HG03196 (cell line): ENCODE measurements at regions not wholly inside any gene's neighbourhood (a gene's known extent, or its start where the extent isn't known, plus 50 kb on each side); places are given as distances from the start of the nearest gene placed in this dataset.
A peak's percentile ranks its signal among the peaks of the same experiment; 100 is the strongest.

Experiments
- ATAC-seq: cut with Tn5 transposase; IDR thresholded peaks from one replicate; pipeline ENCODE4 v1.9.1; 2021; ENCODE audit not compliant: unreplicated experiment

DNA sequence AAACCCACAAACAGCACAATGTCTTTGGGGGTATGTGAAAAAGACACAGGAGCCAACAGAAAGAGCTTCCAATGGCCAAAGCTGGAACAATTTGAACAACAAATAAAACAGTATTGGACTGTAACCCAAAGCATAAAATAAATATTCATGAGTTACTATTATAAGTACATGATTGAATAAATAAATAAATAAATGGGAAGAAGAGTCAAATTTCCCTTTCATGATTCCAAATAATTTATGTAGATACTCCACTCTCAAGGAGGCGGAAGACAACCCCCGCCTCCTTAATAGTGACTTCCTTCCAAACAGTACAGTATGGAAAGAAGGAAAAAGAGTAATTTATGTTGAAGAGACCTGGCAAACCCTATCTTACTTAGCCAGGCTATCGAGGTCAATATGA is 124.4 kb upstream of the P2RY1 start:
- no peak for ATAC-seq

DNA sequence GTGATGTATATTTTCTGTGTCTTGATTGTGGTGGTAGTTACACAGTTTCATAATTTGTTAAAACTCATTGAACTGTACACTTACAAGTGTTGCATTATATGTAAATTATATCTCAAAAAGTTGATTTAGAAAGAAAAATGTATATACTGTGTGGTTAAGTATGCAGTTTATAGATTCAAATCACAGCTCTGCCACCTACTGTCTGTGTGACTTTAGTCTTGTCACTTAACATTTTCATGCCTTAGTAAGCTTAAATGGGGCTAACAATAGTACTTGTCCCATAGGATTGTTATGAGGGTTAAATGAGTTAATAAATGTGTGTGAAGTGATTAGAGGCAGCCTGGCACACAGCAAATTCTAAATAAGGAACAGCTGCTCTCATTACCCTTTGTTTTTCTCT is 120.9 kb upstream of the P2RY1 start:
- ATAC-seq, result no peak

DNA sequence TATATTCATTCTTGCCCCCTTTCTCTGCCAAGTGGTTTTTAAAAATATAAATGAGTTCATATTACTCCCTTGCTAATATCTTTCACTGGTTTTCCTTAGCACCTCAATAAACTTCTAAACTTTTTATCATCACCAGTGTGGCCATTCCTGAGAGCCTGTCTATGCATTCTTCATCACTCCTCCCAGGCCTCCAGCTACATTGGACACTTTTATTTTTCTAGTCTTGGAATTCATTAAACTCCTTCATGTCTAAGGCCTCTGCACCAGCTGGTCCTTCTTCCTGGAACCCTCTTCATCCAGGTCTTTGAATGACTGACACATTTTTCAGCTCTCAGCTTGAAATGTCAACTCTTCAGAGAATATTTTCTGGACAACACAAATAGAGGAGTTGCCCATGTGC is 120.4 kb upstream of the P2RY1 start:
- no peak for ATAC-seq

DNA sequence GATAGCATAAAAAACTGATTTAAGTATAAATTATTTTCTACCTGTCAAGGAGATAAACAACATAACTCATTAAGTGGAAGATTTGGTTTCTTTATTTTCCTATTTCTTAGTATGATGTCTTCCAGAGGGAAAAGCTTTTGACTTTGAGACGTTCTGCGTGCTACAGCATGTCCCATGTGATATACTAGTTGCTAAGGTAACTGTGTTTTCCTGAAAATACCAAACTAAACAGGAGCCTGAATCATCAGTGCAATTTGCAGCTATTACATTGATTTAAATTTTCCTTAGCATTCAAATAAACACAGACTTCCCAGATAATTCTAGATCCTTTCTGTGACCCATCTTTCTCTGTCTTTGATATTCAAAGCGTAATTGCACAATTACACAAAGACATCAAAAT is 117.7 kb upstream of the P2RY1 start:
- no peak for ATAC-seq

DNA sequence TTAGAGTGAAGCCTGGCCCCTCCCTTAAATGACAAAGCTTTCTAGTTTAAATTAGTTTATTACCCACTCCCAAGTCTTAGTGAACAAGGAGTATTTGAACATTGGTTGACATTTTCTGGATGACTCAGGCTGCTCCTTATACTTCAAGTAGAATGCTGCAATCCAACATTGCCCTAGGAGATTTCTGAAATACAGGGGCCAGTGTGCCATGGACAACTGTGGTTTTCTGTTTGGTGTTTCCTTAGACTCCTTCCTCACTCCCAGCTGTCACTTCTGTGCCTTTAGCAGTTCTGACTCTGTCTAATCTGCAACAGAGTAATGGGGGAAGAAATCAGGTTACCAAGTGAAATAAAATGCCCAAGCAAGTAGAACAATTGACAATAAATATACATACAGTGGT is 116.1 kb upstream of the P2RY1 start:
- no peak for ATAC-seq

DNA sequence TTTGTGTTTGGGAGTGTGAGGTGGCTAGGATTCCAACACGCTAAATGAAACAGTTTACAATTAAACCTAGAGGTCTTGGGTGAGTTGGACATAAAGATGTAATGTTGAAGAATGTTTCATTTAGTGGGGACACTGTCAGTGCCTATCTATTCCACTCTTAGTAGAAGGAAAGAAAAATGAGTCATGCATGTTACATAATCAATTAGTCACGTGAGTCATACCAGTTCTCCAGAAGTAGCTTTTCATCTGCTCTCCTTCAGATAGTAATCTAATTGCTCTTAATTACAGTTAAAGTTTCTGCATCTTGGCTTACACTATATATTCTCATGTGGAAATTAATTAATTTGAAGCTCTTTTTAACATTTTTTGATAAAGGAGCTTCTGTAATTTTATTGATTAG is 115.7 kb upstream of the P2RY1 start:
- no peak for ATAC-seq

DNA sequence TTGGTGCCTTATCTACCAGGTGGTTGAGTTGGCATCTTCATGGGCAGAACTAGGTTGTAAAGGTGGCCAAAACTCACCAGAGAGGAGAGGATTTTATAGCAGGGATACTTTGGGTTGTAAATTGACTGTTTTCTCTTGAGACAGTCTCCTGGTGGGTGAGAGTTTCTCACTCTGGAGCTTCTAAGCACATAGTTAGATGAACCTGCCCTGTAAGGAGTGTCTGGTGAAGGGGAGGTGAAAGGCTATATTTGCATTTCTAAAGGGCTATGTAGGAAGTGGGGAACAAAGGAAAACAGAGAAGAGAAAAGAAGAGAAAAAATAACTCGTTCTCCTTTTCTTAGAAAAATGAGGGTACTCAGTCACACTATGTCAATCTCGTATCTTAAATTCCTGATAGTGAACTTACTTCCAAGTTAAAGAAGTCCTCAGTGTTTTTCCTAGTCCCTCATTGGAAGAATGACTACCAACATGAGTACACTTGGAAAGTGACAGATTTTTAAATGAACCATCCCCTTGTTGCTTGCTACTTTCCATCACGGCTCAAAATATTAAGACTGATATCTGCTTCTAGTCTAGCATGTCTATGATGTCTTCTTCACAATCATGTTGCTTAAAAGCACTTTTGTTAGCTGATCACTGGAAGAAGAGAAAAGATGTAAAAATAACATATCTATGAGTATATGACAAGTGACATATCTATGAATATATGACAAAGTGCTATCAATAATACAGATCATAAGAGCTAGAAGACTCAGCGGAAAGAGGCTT is 113.8 kb upstream of the P2RY1 start:
- no peak for ATAC-seq

DNA sequence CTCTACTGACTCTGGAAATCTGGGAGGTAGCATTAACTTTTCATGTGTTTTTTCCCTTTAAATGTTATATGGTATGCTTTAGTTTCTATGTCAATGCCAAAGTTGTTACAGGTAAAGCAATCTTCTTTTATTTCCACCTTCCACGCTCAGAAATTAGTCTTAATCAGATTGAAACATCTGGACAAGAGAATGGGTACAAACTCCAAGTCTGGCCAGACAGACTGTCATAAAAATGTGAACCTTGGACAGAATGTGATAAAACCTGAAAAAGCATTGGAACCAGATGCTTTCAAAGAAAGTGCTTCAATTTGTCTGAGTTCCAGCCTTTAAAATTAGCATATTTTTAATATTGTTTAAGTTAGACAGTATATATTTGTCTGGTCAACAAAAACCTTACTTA is 110.7 kb upstream of the P2RY1 start:
- no peak for ATAC-seq

DNA sequence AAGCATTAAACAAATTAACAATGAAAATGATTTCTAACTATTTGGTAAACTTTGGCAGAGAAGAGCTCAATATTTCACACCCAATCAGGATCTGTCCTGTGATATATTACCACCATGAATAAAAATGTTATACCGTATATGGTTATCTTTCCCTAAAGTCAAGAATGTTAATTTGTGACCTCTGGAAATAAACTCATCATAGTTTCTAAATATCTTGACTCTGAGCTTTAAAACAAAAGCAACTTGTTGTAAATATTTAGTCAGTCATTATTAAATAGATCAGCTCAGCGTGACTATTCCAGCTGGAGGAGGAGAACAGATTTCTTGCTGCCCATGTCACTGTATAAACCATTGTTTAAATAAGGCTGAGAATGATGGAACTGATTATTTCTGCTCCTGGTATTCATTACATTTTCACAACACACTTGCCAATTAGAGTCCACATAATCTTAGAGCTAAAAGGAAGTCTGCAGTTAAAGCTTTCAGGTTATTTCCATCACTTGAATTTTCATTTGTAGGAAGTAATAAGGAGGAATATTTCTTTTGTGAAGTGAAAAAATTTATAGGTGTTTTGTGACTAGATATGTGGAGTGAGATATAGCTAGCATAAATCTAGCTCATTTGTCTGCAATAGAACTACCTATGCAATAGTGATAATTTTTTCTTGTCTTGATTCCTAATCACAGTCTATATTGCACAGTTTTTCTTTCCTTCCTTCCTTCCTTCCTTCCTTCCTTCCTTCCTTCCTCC is 106.5 kb upstream of the P2RY1 start:
- ATAC-seq, result no peak

DNA sequence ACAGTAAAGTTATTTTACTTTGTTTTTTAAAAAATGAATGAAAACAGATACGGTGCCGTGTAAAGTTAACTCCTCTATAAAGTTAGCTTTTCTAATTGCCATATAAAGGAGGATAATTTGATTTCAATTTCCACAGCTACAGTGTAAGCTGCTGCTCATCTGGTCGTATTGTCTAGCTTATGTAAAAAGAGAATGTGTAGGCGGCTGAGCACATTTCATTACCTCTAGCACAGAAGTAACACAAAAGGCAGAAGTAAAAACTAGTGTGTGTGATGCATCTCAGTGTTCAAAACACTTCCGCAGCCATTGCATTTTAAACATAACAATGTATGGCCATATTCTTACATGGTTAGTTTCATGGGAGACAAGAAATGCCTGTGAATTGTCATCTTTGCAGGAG is 105.0 kb upstream of the P2RY1 start:
- no peak for ATAC-seq

DNA sequence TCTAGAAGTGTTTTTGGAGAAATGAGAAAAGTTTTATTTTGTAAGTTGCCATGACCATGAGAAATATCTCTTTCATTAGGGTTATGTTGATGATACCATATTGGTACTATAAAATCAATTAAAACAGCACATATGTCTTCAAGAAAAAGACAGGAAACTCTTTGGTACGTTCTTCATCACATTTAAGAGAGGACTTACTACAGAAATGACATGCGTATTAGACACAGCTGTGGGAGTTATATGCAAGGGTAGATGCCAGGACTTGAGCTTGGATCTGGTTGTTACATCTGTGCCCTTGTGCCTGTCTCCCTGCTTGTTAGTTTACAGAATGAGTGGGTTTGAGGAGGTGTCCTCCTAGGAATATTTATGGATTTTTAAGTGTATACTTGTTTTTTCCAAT is 103.4 kb upstream of the P2RY1 start:
- no peak for ATAC-seq

DNA sequence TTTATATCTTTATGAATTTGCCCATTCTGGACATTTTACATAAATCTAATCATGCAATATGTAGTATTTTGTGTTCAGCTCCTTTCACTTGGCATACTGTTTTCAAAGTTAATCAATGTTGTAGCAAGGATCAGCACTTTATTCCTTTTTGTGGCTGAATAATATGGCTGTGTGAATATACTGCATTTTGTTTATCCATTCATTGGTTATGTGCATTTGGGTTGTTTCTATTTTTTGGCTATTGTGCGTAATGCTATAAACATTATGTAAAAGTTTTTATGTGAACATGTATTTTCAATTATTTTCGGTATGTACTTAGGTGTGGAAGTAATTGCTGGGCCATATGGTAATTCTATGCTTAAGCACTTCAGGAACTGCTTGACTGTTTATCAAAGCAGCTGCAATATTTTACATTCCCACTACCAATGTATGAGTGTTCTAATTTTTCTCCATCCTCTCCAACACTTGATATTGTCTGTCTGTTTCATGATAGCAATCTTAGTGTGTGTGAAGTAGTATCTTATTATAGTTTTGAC is 101.3 kb upstream of the P2RY1 start:
- no peak for ATAC-seq

DNA sequence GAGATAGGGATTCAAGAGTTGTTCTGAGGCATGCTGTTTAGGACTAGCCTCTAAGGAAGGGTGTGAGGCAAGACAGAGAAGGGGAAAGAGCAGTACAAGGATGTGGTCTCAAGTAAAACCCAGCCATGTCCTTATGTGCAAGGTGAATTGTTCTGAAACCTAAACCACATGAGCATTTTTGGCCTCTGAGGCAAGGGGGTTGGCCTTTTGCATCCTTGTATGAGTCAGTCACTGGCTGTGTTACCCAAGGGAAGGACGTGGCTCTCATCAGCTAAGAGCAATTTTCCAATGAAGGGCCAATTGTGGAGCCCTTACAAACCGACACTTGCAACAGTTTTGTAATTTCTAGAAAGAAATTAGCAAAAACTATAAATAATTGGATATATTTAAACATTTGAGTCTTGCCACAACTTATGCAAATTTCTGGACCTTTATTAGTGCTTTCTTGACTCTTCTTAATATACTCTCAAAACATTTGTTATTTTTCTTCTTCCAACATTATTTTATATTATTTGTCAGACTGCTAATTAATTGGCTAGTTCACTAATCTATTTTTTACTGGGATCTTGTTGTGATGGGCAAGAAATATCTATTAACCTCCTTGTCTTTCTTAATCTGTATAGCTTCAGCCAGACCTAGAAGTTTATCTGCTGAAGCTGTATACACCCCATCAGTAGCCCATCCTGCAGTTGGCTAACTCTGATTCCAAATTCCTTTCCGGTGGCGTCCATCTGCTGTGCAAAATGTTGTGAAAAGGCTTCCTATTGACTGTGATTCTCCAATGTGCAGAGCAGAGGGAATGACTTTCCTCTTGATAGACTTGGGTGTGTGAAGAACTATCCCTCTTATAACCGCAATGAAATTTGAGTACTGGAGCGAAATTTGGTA is 97.7 kb upstream of the P2RY1 start:
- ATAC-seq, result peak; percentile 100

DNA sequence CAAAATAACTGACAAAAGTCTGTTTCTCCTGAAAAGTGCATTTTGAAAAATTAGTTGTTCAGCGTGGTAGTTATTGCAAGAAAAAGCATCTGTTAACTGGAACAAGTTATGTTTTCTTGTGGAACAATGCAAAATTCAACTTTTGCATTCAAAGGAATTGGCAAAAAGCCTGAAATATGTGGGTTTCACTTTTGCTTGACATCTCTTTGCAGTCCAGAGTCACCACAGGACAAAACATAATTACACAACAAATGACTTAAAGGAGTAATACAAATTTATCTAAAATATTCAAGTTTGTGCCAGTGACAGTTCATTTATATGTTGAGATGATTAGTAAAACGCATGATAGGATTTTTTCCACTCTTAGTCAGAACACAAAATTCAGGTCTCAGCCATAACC is 96.3 kb upstream of the P2RY1 start:
- no peak for ATAC-seq

DNA sequence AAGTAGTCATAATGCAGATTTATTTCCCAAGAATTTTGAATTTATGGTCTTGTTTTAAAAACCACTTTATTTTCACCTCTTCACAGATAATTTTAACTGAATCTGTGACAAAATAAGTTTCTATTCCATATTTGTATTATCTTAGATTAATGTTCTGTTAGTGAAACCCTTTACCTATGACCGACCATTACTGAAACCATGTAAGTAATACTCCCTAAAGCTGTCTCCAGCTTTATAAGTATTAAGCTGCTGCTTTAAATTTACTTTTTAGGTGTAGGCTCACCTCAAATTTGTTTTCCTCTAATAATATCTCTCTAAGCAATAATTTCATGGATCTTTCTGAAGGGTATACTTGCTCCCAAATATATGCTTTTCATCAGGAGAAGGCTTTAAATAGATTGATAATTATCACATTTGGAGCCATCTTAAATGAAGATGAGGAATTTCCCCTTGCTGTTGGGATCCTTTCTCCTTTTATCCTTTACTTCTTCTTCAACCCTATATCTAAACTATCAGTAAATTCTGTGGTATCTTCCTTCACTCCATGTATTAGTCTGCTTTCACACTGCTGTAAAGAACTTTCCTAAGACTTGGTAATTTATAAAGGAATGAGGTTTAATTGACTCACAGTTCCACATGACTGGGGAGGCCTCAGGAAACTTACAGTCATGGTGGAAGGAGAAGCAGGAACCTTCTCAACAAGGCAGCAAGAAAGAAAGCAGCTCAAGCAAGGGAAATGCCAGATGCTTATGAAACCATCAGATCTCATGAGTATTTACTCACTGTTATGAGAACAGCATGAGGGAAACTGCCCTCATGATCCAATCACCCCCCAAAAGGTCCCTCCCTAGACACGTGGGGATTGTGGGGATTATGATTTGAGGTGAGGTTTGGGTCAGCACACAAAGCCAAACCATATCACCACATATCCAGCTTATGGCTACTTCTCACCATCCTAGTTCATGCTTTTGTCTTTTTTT is 92.3 kb upstream of the P2RY1 start:
- ATAC-seq, result peak; percentile 54

DNA sequence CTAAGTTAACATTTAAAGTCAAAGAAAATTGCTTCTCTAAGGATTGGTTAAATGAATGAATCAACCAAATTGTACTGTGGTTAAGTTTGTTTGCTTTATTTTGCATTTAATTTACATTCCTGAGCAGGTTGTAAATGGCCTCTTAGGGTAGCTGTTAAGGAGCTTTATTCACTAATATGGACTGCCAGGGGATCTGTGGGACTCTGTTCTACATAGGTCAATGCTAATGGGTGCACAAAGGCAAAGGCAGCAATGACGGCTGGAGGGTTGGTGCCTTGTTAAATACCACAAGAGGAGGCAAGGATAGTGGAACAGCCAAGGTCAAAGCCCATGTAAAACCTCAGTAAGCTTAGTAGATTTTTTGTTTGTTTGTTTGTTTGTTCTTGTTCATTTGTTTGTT is 89.3 kb upstream of the P2RY1 start:
- no peak for ATAC-seq

DNA sequence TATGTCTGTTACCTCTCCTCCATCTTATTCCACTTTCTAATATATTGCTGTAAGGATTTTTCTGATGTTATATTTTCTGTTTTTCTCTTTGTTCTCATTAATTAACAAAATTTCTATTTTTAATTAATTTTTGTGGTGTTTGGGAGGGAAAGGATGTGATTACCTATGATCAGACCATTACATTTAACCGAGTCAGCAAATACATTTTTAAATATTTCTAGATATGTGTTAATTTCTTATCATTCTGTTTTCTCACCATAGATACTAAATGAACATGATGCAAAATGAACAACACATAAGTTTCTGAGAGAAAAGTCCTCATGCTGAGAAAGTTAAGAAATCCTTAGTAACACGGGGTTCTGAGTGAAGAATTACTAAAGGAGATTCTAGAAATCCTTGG is 80.6 kb upstream of the P2RY1 start:
- no peak for ATAC-seq

DNA sequence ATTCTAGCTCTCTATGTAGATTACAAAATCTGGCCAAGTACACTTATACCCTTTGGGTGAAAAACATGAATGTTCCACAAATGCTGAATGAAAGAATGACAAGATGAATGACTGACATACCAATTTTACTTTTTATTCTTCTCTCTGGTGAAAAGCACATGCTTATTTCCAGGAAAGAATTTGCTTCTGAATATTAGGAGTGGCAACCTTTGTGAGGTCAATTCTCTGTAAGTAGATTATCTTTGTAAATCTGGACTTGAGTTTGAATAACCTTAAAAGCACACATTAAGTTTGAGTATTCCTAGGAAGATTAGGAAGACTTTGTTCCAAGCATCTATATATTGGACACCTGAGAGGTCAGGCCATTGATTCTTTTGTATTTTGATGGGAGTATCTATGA is 78.1 kb upstream of the P2RY1 start:
- ATAC-seq, result no peak

DNA sequence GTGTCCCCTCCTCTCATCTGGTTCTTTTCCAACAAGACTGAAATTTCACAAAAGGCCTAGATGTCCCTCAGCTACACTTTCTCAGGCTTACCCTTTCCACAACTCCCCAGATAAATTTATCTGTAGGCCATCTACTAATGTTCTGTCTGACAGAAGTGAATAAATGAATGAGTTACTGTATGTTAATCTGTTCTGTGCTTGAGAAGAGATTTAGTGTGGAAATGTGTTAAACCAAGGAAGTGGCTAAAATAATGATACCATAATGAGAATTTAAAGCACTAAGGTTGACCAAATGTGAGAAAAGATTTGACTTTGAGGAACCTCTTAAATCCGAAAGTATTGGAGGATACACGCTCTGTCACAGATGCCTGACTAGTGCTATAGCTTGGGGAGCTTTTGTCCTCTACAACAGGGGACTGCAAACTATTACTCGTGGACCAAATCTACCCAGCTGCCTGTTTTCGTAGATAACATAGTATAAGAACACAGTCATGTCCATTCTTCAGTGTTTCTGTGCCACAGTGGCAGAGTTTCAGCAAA is 74.8 kb upstream of the P2RY1 start:
- ATAC-seq, result peak; percentile 73

DNA sequence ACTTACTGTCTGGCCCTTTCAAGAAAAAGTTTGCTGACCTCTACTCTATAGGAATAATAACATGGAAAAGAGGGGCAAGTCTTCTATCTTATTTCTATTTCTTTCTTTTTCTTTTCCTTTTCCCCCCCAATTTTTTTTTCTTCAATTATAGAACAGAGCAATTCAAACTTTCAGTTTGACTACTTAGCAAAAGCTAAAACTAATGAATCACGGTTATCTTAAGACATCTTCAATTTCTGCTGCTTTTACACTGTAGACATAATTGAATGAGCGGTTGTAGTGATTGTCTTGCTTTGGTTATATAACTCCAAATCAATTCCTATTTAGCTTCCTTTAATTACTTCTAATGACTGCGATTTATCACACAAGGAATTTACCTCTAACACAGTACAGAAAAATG is 74.3 kb upstream of the P2RY1 start:
- ATAC-seq, result no peak
